ENCODE measurements at regions not wholly inside any gene's neighbourhood (a gene's known extent, or its start where the extent isn't known, plus 50 kb on each side); places are given as distances from the start of the nearest gene placed in this dataset.
"Not testable (repeated sequence)": the region's sequence is repeated elsewhere in the genome, so short reads cannot be mapped to it uniquely, and the experiment has no call there.

DNA sequence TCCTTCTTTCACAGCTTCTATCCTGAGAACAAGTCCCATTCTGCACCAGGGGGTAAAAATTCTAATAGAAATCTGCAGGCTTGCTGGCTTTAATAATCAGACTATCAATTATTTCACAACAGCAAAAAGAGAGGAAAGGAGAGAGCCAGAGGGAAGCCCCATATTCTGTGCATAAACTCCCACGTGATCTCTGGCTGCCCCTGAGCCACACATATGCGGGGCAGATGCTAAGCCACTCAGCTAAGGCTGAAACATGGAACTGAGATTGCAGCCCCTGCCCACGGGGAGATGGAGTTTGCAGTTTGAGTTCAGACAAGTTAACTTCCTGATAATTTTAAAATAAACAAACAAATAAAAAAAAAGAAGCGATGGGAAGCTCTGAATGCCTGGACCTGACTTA lies 254.4 kb upstream of the CCDC196 start:
- DNase-seq, result no peak

DNA sequence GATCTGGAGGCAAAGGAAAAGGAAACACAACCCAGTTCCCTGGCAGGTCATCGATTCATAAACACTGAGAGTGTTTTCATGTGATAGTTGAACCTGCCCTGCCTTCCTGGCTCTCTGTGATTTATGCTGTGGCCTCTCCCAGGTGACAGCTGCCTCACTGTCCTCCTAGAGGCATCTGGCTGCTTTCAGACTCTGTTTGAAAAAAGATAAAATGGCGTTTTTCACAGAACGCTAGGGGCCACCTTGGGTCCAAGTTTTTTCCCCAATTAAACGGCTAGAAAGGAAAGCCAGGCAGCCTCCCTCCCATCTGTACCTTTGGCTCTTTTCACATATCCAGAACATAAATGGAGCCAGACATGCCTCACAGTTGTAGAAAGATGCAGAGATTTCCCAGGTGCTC lies 252.6 kb upstream of the CCDC196 start:
- DNase-seq, result no peak

DNA sequence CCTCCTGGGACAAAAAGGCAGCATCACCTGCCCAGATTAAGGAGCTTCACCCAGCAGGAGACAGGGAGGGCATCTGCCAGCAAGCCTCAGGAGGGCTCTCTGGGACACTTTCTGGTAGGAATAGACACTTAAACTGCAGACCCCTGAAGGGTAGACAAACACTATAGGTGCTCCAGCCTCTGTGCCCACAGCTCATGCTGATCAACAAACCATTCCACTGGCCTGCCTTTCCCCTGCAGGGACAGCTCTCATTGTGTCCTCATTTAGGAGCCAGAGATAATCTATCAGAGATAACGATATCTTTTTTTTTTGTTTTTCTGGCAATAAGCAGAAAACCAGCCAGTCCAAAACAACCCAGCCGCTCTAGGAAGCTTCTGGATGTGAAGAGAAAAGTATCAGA lies 251.8 kb upstream of the CCDC196 start:
- DNase-seq, result no peak

DNA sequence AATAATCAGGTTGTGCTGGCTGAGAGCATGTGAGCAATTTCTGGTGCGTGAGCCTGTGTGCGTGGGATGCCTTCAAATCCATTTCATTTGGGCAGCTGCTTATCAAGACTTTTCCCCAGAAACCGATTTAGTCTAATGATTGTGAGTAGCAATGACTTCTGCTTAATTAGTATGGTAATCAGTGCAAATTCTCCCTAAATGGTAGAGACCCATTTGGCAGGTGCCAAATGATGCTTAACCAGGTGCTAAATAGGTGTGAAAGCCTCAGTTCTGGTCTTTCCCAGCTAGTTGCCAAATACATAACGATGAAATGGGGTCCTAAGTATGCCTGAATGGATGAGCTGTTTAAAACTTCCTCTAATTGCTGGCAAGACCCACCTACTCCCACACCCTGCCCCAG lies 248.4 kb upstream of the CCDC196 start:
- DNase-seq, result no peak

DNA sequence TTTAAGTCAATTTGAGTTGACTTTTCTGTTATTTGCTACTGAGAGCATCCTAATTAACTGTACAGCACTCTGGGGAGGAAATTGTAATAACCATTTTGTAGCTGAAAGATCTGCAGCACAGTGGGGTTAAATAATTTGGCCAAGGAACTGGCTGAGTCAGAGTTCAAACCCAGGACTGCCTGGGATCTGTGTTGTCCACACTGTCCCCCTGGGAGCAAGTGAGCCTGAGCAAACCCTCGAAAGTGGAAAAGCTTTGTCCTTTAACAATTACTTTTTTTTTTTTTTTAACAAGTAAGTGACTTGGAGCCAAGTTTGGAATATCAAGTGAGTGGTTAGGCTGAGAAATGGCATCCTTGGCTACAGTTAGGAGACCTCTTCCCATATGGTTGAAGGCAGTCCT lies 247.2 kb upstream of the CCDC196 start:
- no peak for DNase-seq

DNA sequence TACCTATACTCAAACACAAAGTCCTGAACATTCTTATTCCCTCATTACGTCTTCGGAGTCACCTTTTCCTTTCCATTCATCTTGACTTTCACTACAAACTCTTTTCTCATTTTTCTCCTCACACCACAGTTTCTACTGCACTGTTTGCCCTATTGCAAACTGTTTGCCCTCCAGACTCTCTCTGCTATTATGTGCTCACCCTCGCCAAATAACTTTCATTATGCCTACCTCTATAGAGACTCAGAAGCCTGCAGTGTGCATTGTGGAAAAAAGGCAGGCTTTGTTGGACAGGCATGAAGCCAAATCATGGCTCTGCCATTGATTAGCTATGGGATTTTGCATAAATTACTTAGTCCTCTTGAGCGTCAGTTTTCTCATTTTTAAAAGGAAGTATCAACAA lies 246.6 kb upstream of the CCDC196 start:
- no peak for DNase-seq

DNA sequence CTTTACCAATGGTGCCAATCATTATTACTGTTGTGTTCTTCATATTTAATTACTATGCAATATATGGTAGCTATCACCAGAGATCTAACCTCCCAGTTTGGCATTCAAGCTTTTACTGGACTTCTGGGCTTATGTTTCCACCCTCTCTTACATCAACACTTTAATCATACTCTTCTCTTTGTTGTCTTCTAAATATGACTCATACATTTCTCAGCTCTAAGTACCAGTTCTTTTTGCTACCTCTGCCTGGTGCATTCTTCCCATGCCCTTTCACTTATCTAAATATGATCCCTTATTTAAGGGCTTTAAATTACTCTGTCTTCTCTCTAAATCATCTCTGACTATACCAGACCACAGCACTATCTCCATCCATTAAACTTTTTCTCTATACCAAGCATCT lies 246.1 kb upstream of the CCDC196 start:
- no peak for DNase-seq

DNA sequence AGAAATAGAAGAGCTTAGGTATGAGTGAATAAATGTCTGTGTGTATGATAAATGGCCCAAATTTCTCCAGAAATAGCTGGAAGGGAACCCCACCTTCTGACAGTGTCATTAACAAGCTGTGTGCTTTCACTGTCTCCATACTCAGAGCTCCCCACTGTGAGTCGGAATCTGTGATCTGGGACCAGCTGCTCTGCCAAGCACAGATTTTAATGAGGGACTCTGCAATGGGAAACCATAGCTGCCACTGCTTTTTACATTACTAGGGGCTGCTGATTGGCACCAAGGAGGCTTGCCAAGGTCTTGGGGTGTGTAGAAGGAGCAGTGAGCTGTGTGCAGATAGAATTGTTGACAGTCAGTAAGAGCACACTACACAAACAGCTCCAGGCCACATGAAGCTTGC lies 244.2 kb upstream of the CCDC196 start:
- no peak for DNase-seq

DNA sequence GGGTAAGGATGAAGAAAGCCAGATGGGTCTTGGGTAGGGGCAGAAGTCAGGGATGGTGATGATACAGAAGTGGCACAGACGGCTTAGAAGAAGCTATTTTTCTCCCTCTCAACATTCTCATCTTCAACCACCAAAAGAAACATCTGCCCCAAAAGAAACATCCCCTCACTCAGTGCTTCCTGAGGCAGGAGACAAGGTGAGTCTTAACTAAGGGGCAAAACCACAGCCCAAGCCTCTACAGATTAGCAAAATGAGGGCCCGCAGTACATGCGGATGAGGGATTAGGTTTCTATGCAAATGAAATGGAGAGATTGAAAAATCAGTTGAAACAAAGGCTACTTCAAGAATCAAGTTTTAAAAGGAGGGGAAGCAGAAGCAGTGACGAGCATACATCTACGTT lies 241.3 kb upstream of the CCDC196 start:
- DNase-seq, result no peak

DNA sequence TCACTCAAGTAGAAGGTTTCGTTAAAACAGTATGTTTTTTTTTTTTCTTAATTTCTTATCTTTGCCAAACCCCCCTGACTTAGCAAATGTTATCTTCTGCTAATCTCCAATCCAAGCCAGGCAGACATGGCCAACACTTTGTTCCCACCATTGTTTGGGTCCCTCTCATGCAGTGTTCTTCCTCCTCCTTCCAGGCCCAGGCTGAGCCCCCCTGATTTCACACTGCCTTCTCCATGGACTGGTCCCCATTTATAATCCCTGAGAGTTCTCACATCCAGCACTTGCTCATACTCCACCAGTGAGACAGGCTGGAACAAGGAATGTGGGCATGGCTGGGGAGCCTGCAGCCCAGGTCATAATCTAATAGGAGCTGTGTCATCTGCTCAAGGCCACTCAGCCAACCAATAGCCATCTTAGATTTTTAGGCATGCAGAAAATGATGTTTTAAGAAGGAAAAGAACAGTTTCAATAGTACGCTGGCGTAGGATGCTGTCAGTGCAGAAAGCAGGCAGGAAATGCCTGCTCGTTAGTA lies 238.4 kb upstream of the CCDC196 start:
- no peak for DNase-seq

DNA sequence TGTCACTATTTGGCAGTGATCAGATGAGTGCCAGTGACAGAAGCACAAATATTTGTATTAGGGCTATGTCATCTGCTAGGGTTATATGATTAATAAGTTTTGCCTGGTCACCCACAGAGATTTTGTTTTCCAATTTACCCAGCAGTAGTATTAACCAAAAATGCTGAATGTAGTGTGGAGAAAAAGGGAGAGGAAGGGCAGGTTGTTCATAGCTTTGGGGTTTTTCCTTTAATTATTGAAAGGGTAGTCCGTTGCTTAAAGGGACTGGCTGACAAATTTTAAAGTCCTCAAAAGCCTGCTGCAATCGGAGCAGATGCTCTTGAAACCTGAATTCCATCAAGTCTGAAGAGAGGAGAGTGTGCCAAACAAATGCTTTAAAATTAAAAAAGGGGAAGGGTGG lies 237.9 kb upstream of the CCDC196 start:
- DNase-seq, result no peak

DNA sequence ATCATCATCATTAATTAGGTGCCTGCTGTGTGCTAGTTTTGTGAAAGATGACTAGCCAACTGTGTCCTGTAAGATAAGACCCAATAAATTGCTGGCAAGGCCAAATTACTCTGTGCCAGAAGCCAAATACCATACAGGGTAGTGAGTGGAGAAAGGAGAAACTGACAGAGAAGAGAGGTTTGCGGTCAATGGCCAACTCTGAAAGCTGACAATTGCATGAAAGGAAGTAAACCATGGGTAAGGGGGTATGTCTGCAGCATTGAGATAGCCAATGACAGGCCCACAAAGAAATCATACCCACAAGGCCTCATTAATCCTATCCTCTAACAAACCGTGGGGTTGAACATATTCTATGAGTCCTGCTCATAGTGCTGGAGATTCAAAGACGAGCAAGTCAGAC lies 236.6 kb upstream of the CCDC196 start:
- no peak for DNase-seq

DNA sequence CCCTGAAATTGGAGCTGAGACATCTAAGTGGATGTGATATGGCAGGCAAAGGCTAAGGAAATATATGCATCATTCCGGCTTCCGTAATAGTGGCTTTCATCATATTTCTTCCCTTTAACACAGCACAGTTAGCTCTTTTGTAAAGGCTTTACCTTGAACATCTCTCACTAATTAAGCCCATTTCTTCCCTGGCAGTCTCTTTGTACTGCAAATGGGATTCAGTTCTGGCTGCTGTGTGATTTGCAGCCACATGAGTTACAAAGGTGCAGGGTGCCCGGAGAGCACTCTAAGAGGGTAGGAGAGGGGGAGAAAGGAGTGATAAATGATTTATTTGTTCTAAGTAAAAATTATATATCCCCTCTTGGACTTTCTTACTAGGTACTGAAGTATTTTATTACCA lies 232.1 kb upstream of the CCDC196 start:
- DNase-seq, result no peak

DNA sequence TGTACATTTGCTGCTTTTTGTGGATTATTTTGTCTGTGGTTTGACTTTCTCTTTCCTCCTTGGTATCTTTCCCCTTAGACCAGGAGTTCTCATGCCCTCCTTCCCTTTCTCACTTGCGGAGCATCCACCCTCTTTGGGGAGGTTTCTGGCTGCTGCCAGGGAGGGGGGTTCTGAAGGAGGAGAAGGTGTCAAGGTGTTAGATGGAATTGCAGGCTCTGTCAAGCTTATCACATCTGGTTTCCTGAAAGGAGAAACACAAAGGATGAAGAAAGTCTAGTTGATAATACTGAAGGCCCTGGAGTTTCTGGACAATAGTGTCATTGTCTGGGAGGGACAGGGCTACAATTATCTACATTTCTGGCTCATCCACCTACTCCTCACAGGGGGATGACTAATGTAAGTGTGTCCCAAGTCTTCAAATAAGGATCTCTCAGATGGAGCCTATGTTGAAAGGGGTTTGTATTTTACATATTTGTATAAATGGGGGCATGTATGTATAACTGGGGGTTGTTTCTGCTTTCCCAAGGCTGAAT lies 217.3 kb upstream of the CCDC196 start:
- DNase-seq, result no peak

DNA sequence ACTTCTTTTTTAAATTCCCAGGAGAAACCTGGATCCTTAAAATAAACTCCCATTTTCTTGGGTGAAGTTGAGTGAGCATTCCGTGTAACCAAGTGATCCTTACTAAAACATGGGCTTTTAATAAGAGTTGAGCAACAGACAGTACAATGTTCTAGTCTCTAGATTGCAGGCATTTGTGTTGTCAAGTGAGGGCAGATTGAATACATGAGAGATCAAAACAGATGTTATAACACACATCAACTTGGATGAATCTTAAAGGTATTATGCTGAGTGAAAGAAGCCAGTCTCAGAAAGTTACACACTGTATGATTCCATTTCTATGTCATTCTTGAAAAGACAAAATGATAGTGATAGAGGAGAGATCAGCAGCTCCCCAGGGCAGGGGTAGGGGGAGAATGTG lies 213.9 kb upstream of the CCDC196 start:
- DNase-seq, result no peak

DNA sequence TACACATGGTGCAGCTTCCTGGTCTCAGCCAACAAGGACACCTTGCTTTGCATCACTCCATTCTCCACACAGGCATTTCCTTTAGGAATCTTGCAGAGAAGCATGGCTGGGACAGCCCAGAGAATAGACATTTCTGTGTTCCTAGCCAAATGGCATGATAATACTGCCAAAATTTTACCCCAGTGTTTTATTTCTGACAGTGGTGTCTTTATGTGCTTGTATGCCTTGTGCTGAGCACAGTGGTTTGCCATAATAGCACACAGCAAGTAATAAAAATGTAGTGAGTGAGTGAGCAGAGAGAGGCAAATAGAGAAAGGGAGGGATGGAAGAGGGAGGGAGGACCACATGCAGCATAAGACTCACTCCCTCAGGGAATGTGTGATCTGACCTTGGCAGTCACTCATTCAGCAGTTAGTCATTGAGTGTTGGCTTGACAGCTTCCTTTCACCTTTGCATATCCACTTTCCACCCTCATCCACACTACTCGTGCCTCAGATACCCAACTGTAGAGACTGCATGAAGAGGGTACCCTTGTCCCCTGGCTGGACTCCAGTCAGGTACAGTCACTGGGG lies 212.8 kb upstream of the CCDC196 start:
- DNase-seq, result no peak

DNA sequence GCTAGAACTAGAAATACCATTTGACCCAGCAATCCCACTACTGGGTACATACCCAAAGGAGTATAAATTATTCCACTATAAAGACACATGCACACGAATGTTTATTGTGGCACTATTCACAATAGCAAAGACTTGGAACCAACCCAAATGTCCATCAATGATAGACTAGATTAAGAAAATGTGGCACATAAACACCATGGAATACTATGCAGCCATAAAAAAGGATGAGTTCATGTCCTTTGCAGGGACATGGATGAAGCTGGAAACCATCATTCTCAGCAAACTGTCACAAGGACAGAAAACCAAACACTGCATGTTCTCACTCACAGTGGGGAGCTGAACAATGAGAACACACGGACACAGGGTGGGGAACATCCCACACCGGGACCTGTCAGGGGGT lies 207.8 kb upstream of the CCDC196 start:
- DNase-seq, result not testable (repeated sequence)

DNA sequence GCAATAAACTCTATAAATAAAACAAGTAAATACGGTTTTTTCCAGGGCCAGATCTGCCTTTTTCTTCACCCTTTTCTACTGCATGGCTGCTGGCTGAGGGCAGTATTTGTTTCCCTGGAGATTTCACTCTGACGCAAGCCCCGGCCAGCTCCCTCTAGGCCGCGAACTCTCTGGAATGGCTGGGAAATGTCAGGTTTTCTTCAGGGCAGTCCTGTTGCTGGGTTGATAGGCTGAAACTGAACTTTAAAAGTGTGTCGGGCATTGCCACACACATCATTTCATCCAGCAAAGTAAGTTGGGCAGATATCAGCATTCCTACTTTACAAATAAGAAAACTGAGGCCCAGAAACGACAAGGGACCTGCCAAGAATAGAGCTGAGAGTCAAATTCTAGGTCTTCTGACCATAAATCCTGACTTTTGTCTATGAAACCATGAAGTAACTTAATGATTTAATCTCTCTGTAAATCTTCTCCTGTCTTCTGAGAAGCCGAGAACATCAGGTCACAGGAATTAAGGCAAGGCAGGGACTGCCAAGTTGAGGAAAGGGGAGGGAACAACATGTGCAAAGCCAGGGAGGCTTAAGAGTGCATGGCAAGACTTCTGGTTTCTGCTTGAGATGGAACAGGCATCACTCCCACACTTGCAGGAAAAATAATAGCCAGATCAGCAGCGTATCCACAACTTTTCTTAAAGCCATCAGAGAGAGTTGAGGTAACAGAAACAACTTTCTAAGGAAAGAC lies 205.0 kb upstream of the CCDC196 start:
- no peak for DNase-seq

DNA sequence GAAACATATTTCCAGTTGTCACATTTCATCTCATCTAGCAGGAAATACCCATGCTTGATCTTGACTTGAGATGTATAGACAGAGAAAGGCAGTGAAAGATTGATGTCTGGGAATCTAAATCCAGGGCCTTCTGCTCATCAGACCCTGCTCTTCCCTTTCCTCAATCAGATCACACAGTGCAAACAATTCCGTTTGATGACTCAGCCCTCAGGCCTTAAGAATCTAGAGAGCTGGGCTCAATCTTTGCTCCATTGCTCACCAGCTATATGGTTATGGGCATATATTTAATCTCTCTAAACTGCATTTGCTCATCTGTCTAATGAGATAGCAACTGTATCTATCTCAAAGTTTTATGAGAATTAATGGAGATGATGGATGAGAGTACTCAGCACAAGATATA lies 201.8 kb upstream of the CCDC196 start:
- no peak for DNase-seq

DNA sequence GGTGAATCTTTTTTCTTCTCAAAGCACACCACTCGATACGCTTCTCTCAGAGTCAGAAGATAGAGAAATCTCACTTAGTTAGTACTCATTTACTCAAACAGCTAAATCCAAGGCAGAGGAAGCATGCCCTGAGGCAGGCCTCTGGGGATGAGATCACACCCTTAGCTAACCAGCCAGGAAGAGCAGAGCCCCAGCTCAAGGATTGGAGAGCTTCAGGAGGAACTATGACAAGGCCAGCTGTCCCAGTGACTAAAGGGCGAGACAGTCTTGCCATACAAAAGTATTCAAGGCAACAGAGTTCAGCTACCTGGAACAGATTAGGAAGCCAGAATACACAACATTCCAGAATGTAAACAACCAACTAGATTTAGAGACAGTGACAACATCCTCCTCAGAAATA lies 197.7 kb upstream of the CCDC196 start:
- no peak for DNase-seq

DNA sequence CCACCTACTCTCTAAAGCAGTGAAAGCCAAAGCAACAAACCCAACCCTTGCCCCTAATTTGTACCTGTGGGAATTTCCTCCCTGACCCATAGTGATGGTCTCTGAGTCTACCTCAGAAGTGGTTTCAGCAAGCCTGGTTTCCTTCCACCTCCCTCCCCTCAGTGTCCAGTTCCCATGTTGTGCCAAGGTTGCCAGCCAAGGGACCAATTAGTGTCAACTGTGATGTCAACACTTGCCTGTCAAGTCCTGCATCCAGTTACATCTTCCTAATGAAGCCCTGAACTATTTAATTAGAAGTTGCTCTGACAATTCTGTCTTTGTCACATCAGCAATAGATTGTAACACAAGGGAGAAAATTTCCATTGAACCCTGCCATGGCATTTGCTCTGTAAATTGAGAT lies 194.4 kb upstream of the CCDC196 start:
- no peak for DNase-seq

DNA sequence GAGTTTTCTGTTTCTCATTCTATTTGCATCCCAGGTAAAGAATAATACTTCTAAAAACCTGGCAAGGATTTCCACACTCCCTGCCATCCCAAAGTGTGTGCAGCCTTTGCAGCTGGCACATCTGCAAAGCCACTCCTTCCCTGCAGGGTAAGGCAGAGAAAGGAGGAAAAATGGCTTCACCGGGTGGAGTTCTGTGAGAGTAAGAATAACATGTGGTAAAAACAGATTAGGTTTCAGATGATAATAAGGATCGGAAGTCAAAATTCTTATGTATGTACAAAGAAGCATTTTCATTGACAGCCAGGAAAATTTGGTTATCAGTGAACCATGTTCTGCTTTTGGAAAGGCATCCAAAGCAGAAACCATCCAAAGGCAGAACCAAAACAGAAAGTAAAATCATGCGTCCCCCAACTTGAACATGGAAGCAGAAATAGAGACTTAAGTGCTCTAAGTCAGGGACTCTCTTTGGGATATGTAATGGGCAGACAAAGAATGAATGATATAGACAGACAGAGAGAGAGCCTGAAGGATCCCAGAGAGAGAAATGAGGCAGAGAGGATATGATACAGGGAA lies 192.6 kb upstream of the CCDC196 start:
- DNase-seq, result no peak

DNA sequence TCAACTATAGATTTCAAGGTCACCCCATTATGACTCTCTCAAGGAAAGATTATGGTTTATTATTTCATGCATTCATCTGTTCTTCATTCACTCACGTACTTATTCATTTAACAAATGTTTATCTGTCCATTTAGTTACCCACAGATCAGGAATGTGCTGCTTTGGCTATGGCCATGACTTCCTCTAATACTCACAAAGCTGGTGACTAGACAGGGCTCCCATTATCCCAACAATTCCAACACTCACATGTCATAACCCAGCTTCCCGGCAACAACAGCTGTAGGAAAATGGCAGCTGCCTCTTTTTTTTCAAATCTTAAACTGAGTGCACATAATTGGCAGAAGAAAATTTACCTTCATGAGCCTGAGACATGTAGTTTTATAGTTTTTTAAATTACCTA lies 190.8 kb upstream of the CCDC196 start:
- DNase-seq, result no peak

DNA sequence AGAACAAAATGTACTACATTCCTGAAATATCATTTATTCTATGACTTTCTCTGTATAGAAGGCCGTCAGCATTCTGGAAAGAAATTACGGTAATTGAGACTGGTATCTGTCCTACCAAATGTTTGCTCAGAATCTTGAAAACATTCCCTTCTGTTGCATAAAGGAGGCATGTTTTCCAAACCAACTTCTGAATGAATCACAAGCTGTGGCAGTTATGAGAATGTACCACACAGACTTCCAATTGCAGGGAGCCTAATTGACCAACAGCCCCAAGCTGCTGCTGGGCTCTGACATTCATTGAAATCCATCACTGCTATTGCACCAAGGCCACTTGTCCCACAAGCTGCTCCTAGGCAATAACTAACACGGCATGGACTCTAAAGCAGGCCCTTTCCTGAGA lies 185.3 kb upstream of the CCDC196 start:
- DNase-seq, result no peak
